ENCODE measurements at regions not wholly inside any gene's neighbourhood (a gene's known extent, or its start where the extent isn't known, plus 50 kb on each side); places are given as distances from the start of the nearest gene placed in this dataset.

GRCh38 chr7:48822138-48822537 lies 102.2 kb upstream of the CDC14C start:
- H3K27ac ChIP-seq: no peak overlapping the region
- H3K36me3 ChIP-seq: no peaks in the 10 kb centered on the region
- DNase-seq (no peak), ATAC-seq (no peak)
- H3K4me3 ChIP-seq: no peak overlapping the region
- no peaks in the 10 kb centered on the region for H3K27me3 ChIP-seq
- TF ChIP-seq, protein P1, sequence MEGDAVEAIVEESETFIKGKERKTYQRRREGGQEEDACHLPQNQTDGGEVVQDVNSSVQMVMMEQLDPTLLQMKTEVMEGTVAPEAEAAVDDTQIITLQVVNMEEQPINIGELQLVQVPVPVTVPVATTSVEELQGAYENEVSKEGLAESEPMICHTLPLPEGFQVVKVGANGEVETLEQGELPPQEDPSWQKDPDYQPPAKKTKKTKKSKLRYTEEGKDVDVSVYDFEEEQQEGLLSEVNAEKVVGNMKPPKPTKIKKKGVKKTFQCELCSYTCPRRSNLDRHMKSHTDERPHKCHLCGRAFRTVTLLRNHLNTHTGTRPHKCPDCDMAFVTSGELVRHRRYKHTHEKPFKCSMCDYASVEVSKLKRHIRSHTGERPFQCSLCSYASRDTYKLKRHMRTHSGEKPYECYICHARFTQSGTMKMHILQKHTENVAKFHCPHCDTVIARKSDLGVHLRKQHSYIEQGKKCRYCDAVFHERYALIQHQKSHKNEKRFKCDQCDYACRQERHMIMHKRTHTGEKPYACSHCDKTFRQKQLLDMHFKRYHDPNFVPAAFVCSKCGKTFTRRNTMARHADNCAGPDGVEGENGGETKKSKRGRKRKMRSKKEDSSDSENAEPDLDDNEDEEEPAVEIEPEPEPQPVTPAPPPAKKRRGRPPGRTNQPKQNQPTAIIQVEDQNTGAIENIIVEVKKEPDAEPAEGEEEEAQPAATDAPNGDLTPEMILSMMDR (IDR thresholded peaks at IDR 0.05): no peak
- 80 to 87% methylated on average over 1 of the region's 1 CpG for WGBS, 2 donors
- H3K4me1 ChIP-seq: no peaks in the 10 kb centered on the region
- no peaks in the 10 kb centered on the region for H3K9me3 ChIP-seq
- intact Hi-C loops (cut with DNase I): no loop called here

- intact Hi-C loops (cut with DNase I): no loop called here
- DNase-seq (no peak), ATAC-seq (no peak)
- 66 to 78% methylated on average over 4 of the region's 4 CpGs for WGBS, 2 donors
- H3K4me1 ChIP-seq: no peaks in the 10 kb centered on the region
- no peaks in the 10 kb centered on the region for H3K9me3 ChIP-seq
- H3K4me3 ChIP-seq: no peak overlapping the region
- no peaks in the 10 kb centered on the region for H3K27me3 ChIP-seq
- TF ChIP-seq, protein P1 (IDR thresholded peaks at IDR 0.05): no peak
- no peaks in the 10 kb centered on the region for H3K36me3 ChIP-seq
- H3K27ac ChIP-seq: no peak overlapping the region
Measured at GRCh38 chr7:48832303-48832845, 92.0 kb upstream of the CDC14C start.

- TF ChIP-seq, protein P1 (IDR thresholded peaks at IDR 0.05): no peak
- WGBS, 2 donors: 44 to 49% methylated on average over 1 of the region's 1 CpG
- no peaks in the 10 kb centered on the region for H3K27me3 ChIP-seq
- DNase-seq (no peak), ATAC-seq (peak in 1 of 8 donors; percentile 35)
- no peaks in the 10 kb centered on the region for H3K4me1 ChIP-seq
- H3K9me3 ChIP-seq: no peaks in the 10 kb centered on the region
- intact Hi-C loops (cut with DNase I): no loop called here
- H3K27ac ChIP-seq: no peak overlapping the region
- H3K4me3 ChIP-seq: no peak overlapping the region
- no peaks in the 10 kb centered on the region for H3K36me3 ChIP-seq
Measured at GRCh38 chr7:48837266-48837665, 87.1 kb upstream of the CDC14C start.

- Histone ChIP-seq H3K9me3 (no peaks in the 10 kb centered on the region), H3K4me1 (no peaks in the 10 kb centered on the region), H3K27me3 (no peaks in the 10 kb centered on the region), H3K4me3 (no peak overlapping the region), H3K27ac (no peak overlapping the region), H3K36me3 (no peaks in the 10 kb centered on the region)
- WGBS, 2 donors: 80 to 85% methylated on average over 5 of the region's 5 CpGs
- DNase-seq (no peak), ATAC-seq (no peak)
- TF ChIP-seq, protein P1 (IDR thresholded peaks at IDR 0.05): no peak
- intact Hi-C loops (cut with DNase I): no loop called here
Measured at GRCh38 chr7:48839108-48839507, 85.2 kb upstream of the CDC14C start.
